GM18505 (cell line): ENCODE measurements at regions not wholly inside any gene's neighbourhood (a gene's known extent, or its start where the extent isn't known, plus 50 kb on each side); places are given as distances from the start of the nearest gene placed in this dataset.

ENCODE experiments used
- ATAC-seq: cut with Tn5 transposase; IDR thresholded peaks from one replicate; pipeline ENCODE4 v1.9.1; 2021; ENCODE audit not compliant: unreplicated experiment
- POLR2A ChIP-seq: IDR thresholded peaks from 4 replicates; pipeline ENCODE4 v1.6.1; 2011; ENCODE audit warnings: borderline replicate concordance; ENCODE audit not compliant: insufficient read depth, insufficient read length; ENCODE audit errors: extremely low read depth

DNA sequence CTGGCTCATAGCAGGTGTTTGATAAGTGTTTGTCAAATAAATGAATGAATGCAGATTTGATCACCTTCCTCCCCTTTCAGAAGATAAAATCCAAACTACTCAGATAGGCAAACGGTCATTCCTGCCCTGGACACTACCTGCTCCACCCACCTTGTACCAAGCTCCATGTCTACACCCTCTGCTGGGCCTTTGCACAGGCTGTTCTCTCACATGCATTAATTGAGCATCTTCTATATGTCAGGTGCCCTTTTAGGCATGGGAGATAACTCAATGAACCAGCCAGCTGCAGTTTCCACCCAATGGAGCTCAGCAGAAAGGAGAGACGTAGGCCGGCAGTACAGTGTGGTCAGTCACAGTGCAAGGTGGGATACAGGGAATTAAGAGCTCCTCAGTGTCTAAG is 102.3 kb upstream of the CPEB4 start:
- no peak for ATAC-seq

DNA sequence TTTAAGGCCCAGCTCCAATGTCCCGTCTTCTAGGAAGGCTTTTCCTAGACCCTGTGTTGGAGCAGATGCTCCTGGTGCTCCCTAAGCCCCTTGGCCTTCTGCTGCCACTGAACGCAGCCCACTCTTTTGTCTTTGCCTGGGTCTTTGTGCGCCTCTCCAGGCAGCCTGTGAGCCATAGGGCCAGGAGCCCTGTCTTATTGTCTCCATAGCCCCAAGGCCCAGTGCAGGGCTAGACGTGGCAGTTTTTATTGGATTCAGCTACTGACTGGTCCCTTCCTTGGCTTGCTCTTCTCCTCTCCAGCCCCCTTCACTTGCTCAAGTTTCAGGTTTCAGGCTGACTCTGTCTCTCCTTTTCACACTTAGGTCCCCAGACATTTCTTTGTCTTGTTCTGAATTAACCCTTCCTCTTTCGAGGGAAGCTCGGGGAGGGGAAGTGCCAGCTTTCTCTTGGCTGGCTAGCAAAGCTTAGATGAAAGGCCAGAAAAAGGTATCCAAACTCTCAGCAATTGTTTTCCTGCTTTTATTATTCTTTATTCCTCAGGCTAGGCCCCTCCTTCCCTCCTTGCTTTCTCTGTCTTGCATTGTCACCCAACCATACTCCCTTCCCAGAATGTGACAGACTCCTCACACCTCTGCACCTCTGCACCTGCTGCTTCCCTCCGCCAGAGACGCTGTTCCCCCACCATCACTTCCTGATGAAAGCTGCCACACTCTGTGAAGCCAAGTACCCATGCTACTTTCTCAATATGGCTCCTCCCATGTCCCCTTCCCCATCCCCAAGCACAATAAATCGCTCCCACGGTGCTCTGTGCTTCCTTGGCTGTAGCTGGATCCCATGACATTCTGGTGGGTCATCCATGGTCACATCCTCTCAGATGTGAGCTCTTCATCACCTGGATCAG is 101.6 kb upstream of the CPEB4 start:
- ATAC-seq, result peak; percentile 45
- TF ChIP-seq POLR2A, result no peak

More for the DNA sequence above, 102.3 kb upstream of the CPEB4 start:
- no peak for TF ChIP-seq POLR2A

DNA sequence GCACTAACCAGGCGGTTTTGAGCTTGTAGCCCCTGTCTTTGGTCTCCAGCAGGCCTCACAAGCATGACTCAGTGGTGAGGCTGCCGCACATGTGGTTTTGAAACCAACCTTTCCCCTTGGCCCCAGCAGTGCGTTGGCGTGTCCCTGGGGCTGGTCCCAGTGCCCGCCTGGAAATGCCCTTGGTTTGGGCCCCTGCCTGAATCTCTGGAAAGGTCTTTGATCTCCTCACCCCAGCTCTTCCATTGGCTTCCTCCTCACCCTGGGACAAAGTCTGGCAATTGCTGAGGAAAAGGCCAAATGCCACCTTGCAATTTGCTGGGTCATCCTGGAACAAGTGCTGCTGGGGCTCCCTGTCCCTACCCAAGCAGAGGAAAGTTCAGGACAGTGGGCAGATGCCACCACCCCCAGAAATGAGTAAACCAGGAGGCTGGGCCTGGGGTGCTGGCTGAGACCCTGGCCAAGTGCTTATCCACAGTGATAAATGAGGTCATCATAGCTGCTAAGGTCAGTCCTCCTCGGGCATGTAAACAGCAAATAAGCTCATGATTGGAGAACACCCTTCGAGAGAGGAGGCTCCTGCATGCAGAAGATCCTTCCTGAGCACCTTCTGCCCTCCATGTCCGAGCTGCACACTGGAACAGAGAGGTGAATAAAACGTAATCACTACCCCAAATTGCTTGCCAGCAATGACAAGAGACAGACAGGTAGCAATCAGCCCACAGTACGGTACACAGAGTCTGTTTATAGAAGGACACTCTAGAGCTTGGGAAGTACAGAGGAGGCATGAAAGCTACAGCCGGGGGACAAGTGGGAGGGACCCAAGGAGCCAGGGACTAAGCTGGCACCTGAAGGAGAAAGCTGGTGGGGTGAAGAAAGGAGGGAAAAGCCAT is 98.9 kb upstream of the CPEB4 start:
- TF ChIP-seq POLR2A, result no peak
- no peak for ATAC-seq

DNA sequence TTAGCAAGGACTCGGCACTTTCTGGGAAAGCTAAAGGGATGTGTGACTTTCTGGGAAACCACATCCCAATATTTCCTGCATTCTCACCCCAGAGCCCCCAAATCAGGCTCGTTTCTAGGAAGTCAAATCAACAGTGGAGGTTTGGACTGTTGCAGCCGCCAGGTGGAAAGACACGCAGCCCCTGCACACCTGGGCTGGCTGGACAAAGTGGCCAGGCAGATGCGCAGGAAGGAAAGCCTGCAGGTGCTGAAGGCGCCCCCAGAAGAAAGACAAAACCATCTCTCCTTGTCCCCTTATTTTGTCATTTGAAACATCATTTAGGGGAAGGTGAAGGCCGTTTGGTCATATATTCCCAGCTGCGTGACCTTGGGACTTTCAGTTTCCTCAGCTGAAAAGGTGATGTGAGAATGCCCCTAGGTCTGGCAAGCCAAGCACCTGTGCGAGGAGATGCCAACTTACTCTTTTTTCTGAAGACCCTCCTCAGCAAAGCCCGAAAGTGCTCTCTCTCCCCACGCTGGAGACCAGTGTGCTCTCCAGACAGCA is 97.9 kb upstream of the CPEB4 start:
- ATAC-seq, result no peak
- no peak for TF ChIP-seq POLR2A

DNA sequence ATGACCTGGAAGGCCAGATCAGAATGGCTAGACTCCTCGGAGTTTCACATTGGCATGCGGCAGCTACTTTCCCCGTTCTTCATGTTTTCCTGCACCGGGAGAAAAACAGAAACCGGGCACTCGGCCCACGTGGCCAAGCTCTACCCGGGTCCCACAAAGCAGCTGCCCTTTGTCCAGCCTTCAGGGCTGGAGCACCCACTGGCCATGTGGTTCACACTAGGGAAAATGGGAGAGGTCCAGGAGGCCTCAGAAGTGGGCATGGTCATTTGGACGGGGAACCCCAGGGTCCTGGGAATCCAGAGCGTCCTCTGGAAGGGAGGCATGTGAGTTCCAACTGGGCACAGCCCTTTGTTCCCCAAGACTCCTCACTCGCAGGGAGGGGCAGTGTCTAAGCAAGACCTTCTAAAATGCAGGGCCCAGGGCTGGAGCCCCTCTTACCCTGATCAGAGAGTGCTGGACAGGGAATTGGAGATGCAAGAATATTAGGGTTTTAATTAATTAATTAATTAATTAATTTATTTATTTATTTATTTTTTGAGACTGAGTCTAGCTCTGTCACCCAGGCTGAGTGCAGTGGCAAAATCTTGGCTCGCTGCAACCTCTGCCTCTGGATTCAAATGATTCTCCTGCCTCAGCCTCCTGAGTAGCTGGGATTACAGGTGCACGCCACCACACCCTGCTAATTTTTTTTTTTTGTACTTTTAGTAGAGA is 97.2 kb upstream of the CPEB4 start:
- no peak for ATAC-seq
- TF ChIP-seq POLR2A, result no peak

DNA sequence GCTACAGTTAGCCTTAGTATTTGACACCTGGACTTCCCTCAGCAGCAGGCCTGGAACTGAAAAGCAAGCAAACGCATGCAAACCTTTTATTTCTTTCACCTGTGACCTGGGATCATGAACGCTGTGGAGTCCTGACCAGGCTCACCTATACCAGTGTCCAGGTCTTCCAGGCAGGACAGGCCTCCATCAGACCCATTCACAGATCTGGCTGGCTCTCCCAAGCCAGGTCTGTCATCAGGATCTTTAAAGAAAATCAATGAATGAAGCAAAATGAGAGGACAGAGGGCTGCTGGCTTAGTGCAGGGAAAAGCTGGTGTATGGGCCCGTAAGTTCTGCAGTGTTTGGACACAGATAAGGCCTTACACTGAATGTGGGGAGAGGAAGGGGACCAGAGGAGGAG is 96.3 kb upstream of the CPEB4 start:
- no peak for TF ChIP-seq POLR2A
- no peak for ATAC-seq

DNA sequence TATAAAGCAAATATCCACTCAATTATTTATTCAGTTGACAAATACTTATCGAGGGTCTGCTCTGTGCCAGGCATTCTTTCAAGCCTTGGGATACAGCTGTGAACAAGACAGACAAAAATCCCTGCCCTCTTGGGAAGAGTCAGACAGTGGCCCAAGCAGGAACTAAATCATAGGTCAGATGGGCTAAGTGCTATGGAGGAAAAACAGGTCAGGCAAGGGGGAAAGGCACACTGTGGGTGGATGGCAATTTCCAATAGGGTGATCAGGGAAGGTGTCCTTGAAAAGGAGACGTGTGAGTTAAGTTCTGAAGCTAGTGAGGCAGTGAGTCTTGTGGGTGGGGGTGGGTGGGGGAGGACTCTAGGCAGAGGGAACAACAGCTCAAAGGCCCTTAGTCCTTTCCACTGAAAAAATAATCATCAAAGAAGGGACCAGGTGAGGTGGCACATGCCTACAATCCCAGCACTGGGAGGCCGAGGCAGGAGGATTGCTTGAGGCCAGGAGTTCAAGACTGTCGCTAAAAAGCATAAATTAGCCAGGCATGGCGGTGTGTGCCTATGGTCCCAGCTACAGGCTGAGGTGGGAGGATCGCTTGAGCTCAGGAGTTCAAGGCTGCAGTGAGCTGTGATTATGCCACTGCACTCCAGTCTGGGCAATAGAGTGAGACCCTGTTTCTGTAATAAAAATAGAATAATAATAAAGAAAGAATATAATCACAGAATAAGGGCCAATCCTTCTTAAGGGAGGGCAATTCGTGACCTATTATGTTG is 95.2 kb upstream of the CPEB4 start:
- ATAC-seq, result no peak
- TF ChIP-seq POLR2A, result no peak

DNA sequence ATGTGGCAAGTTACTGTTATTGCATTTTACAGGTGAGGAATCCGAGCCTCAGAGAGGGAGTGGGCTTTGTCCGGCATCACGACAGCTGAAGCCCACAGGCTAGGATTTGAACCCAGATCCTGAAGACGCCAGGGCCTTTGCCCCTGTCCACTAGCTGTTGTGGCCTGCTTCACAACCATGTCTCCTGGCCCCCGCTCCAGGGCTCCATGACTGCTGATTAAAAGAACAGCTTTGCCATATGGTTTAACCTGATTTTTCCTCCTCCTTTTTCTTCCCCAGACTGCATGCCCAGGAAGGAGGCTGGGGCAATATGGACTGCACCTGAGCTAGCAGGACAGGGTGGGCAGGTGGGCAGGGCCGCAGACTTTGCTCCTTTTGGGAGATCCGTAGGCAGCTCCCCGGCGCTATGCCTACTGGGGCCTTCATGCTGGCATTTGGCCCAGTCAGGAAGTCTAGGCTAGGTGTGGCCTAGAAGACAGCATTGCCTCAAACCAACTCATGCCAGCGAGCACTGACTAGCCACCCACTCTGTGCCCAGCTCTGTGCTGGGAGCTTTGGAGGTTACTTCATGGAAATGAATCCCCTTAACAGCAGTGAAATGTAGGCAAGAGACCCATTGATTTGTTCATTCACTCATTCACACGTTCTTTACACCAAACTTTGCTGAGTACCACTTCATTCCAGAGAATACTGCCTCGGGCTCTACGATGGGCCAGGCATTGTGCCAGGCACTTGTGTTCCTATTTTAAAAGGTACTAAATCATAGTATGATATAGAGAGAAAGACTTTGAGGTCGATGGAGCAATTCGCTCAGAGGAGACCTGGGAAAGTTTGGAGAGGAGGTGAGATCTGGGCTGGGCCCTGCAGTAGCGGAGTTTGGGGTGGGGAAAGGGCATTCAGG is 94.3 kb upstream of the CPEB4 start:
- ATAC-seq, result no peak
- no peak for TF ChIP-seq POLR2A

DNA sequence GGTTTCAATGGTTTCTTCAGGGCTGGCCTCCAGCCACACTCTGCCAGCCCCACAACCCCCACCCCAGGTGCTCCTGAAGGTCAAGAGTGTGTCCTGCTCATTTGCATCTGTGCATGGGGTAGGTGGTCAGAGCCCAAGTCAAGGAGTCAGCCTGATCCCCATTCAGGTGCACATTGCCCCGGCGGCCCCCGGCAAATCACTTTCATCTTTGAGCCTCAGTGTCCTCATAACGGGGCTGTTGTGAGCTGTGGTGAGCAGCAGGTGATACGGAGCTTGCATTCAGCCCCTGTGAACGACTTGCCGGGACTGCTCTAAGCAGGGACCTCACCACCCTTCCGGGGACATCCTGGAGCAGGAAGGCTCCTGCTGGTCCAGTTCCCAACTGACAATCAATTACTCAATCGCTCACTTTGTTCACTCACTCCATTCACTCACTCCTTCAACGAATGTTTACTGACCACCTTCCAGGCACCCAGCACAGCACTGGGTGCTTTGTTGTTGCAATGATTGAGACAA is 93.2 kb upstream of the CPEB4 start:
- no peak for ATAC-seq
- TF ChIP-seq POLR2A, result no peak

DNA sequence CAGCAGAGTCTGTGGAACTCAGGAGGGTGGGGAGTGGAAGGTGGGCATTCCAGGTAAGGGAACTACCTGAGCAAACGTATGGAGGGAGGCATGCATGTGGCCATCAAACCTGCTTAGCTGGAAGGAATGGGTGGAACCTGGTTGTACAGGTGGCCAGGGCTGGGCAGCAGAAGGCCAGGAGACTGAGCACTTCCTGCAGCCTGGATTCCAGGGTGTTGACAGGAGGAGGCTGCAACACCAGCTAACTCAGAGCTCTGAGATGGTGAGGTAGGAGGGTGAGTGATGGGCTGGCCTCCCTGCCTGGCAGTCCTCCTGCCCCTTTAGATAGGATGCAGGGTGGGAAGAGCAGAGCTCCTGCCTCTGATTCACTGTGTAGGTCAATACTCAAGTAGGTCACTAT is 92.5 kb upstream of the CPEB4 start:
- no peak for TF ChIP-seq POLR2A
- no peak for ATAC-seq
